ENCODE measurements at regions not wholly inside any gene's neighbourhood (a gene's known extent, or its start where the extent isn't known, plus 50 kb on each side); places are given as distances from the start of the nearest gene placed in this dataset.

DNA sequence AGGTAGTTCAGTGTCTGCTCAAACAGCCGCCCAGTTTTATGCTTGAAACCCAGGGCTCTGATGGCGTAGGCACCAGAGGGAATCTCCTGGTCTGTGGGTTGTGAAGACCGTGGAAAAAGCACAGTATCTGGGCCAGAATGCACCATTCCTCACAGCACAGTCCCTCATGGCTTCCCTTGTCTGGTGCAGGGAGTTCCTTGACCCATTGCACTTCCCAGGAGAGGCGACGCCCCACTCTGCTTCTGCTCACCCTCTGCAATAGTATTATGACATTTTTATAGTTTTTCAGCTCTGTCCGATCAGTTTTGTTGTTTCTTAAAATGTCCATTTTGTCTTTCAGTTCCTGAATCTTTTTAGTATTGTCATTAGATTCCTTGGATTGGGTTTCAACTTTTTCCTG is 343.5 kb downstream of the EDEM1 start:
- POLR2A ChIA-PET (ENCODE audit: partially characterized antibody) = no interaction called here
- H3K9me3 Mint-ChIP-seq = peaks cover 0 to 13% (median 7%) of the 10 kb centered on the region in 8 donors
- H3K36me3 ChIP-seq (ENCODE audit: insufficient read depth, low read length) = no peaks in the 10 kb centered on the region

GRCh38 chr3:5531741-5532290 is 344.3 kb downstream of the EDEM1 start:
- Mint-ChIP-seq H3K9me3 (peaks cover 0 to 13% (median 7%) of the 10 kb centered on the region in 8 donors), H3K27ac (peak overlapping the region in 1 of 7 donors; percentile 31), H3K4me1 (no peaks in the 10 kb centered on the region), H3K36me3 (no peaks in the 10 kb centered on the region), H3K4me3 (no peak overlapping the region), H3K27me3 (no peaks in the 10 kb centered on the region)
- Histone ChIP-seq H3K4me1 (ENCODE audit: insufficient read depth, low read length) (no peaks in the 10 kb centered on the region), H3K27ac (ENCODE audit: low read depth, low read length) (no peak overlapping the region), H3K27me3 (ENCODE audit: insufficient read depth, low read length) (no peaks in the 10 kb centered on the region), H3K9me3 (ENCODE audit: control insufficient read depth in 1 of 2, low read length in 2 of 2) (no peaks in the 10 kb centered on the region), H3K4me3 (ENCODE audit: low read length in 2 of 2) (no peak overlapping the region), H3K36me3 (ENCODE audit: insufficient read depth, low read length) (no peaks in the 10 kb centered on the region)
- intact Hi-C loops (cut with micrococcal nuclease) = no loop called here
- DNase-seq = no peak
- CTCF ChIA-PET (ENCODE audit: partially characterized antibody) = no interaction called here
- POLR2A ChIA-PET (ENCODE audit: partially characterized antibody) = no interaction called here

More for the DNA sequence above, 343.5 kb downstream of the EDEM1 start:
- H3K36me3 Mint-ChIP-seq = no peaks in the 10 kb centered on the region
- CTCF ChIA-PET (ENCODE audit: partially characterized antibody) = no interaction called here
- no peaks in the 10 kb centered on the region for H3K27me3 ChIP-seq (ENCODE audit: insufficient read depth, low read length)
- H3K4me1 ChIP-seq (ENCODE audit: insufficient read depth, low read length) = no peaks in the 10 kb centered on the region
- H3K4me3 ChIP-seq (ENCODE audit: low read length in 2 of 2) = no peak overlapping the region
- H3K4me1 Mint-ChIP-seq = no peaks in the 10 kb centered on the region
- H3K27me3 Mint-ChIP-seq = no peaks in the 10 kb centered on the region
- no peak overlapping the region for H3K27ac Mint-ChIP-seq
- no peak overlapping the region for H3K4me3 Mint-ChIP-seq
- intact Hi-C loops (cut with micrococcal nuclease) = no loop called here
- H3K27ac ChIP-seq (ENCODE audit: low read depth, low read length) = no peak overlapping the region
- no peak for DNase-seq
- H3K9me3 ChIP-seq (ENCODE audit: control insufficient read depth in 1 of 2, low read length in 2 of 2) = no peaks in the 10 kb centered on the region

DNA sequence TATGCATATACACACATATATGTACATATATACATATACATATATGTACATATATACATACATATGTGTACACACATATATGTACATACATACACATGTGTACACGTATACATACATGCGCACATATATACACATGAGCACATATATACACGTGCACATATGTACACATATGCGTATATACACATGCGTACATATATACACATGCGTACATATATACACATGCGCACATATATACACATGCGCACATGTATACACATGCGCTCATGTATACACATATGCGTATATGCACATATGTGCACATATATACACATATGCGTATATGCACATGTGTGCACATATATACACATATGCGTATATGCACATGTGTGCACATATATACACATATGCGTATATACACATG is 353.0 kb downstream of the EDEM1 start:
- Histone ChIP-seq H3K4me1 (ENCODE audit: insufficient read depth, low read length) (no peaks in the 10 kb centered on the region), H3K36me3 (ENCODE audit: insufficient read depth, low read length) (no peaks in the 10 kb centered on the region), H3K9me3 (ENCODE audit: control insufficient read depth in 1 of 2, low read length in 2 of 2) (no peaks in the 10 kb centered on the region), H3K27me3 (ENCODE audit: insufficient read depth, low read length) (no peaks in the 10 kb centered on the region), H3K27ac (ENCODE audit: low read depth, low read length) (no peak overlapping the region), H3K4me3 (ENCODE audit: low read length in 2 of 2) (no peak overlapping the region)
- intact Hi-C loops (cut with micrococcal nuclease) = no loop called here
- ChIA-PET POLR2A (ENCODE audit: partially characterized antibody) (no interaction called here), CTCF (ENCODE audit: partially characterized antibody) (no interaction called here)
- Mint-ChIP-seq H3K27ac (no peak overlapping the region), H3K4me3 (no peak overlapping the region), H3K4me1 (no peaks in the 10 kb centered on the region), H3K27me3 (no peaks in the 10 kb centered on the region), H3K9me3 (peaks cover 2 to 27% (median 18%) of the 10 kb centered on the region in 8 donors), H3K36me3 (peaks cover 0 to 1% of the 10 kb centered on the region in 2 donors)
- no peak for DNase-seq

DNA sequence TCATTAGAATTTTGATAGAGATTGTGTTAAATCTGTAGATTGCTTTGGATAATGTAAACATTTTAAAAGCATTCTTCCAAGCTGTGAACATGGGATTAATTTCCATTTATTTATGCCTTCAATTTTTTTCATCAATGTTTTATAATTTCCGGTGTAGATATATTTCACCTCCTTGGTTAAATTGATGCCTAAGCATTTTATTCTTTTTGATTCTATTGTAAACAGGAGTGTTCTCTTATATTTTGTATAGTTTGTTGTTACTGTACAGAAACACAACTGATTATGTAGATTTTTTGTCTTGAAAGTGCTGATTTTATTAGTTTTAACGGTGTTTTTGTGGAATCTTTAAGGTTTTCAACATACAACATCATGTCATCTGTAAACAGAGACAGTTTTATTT is 355.0 kb downstream of the EDEM1 start:
- CTCF ChIA-PET (ENCODE audit: partially characterized antibody) = no interaction called here
- intact Hi-C loops (cut with micrococcal nuclease) = no loop called here
- Mint-ChIP-seq H3K27me3 (no peaks in the 10 kb centered on the region), H3K27ac (no peak overlapping the region), H3K4me1 (no peaks in the 10 kb centered on the region), H3K4me3 (no peak overlapping the region), H3K36me3 (peaks cover 0 to 3% of the 10 kb centered on the region in 2 donors), H3K9me3 (peaks cover 4 to 40% (median 29%) of the 10 kb centered on the region in 8 donors)
- Histone ChIP-seq H3K4me3 (ENCODE audit: low read length in 2 of 2) (no peak overlapping the region), H3K4me1 (ENCODE audit: insufficient read depth, low read length) (no peaks in the 10 kb centered on the region), H3K9me3 (ENCODE audit: control insufficient read depth in 1 of 2, low read length in 2 of 2) (peaks cover 0 to 5% of the 10 kb centered on the region in 2 donors), H3K27me3 (ENCODE audit: insufficient read depth, low read length) (no peaks in the 10 kb centered on the region), H3K36me3 (ENCODE audit: insufficient read depth, low read length) (no peaks in the 10 kb centered on the region), H3K27ac (ENCODE audit: low read depth, low read length) (no peak overlapping the region)
- DNase-seq = no peak
- POLR2A ChIA-PET (ENCODE audit: partially characterized antibody) = no interaction called here

- H3K4me1 ChIP-seq (ENCODE audit: insufficient read depth, low read length) = no peaks in the 10 kb centered on the region
- Mint-ChIP-seq H3K27me3 (no peaks in the 10 kb centered on the region), H3K9me3 (peaks cover 4 to 40% (median 30%) of the 10 kb centered on the region in 8 donors), H3K36me3 (peaks cover 0 to 3% of the 10 kb centered on the region in 2 donors), H3K4me1 (no peaks in the 10 kb centered on the region), H3K4me3 (no peak overlapping the region), H3K27ac (no peak overlapping the region)
- H3K9me3 ChIP-seq (ENCODE audit: control insufficient read depth in 1 of 2, low read length in 2 of 2) = peaks cover 0 to 5% of the 10 kb centered on the region in 2 donors
- intact Hi-C loops (cut with micrococcal nuclease) = no loop called here
- POLR2A ChIA-PET (ENCODE audit: partially characterized antibody) = no interaction called here
- H3K36me3 ChIP-seq (ENCODE audit: insufficient read depth, low read length) = no peaks in the 10 kb centered on the region
- no peak overlapping the region for H3K4me3 ChIP-seq (ENCODE audit: low read length in 2 of 2)
- no peak for DNase-seq
- no peaks in the 10 kb centered on the region for H3K27me3 ChIP-seq (ENCODE audit: insufficient read depth, low read length)
- H3K27ac ChIP-seq (ENCODE audit: low read depth, low read length) = no peak overlapping the region
- CTCF ChIA-PET (ENCODE audit: partially characterized antibody) = no interaction called here
Observed at GRCh38 chr3:5543047-5543446, 355.5 kb downstream of the EDEM1 start.

- no peaks in the 10 kb centered on the region for H3K4me1 Mint-ChIP-seq
- no peak overlapping the region for H3K27ac Mint-ChIP-seq
- CTCF ChIA-PET (ENCODE audit: partially characterized antibody) = no interaction called here
- Histone ChIP-seq H3K4me3 (ENCODE audit: low read length in 2 of 2) (no peak overlapping the region), H3K27ac (ENCODE audit: low read depth, low read length) (no peak overlapping the region), H3K36me3 (ENCODE audit: insufficient read depth, low read length) (no peaks in the 10 kb centered on the region), H3K27me3 (ENCODE audit: insufficient read depth, low read length) (no peaks in the 10 kb centered on the region), H3K4me1 (ENCODE audit: insufficient read depth, low read length) (no peaks in the 10 kb centered on the region), H3K9me3 (ENCODE audit: control insufficient read depth in 1 of 2, low read length in 2 of 2) (peaks cover 0 to 5% of the 10 kb centered on the region in 2 donors)
- H3K4me3 Mint-ChIP-seq = no peak overlapping the region
- intact Hi-C loops (cut with micrococcal nuclease) = no loop called here
- H3K27me3 Mint-ChIP-seq = peaks cover 0 to 2% of the 10 kb centered on the region in 2 donors
- peaks cover 4 to 49% (median 37%) of the 10 kb centered on the region in 8 donors for H3K9me3 Mint-ChIP-seq
- H3K36me3 Mint-ChIP-seq = peaks cover 0 to 3% of the 10 kb centered on the region in 2 donors
- POLR2A ChIA-PET (ENCODE audit: partially characterized antibody) = no interaction called here
- no peak for DNase-seq
Observed at GRCh38 chr3:5545719-5546118, 358.2 kb downstream of the EDEM1 start.

GRCh38 chr3:5553203-5553602 is 365.7 kb downstream of the EDEM1 start:
- Histone ChIP-seq H3K4me3 (ENCODE audit: low read length in 2 of 2) (no peak overlapping the region), H3K9me3 (ENCODE audit: control insufficient read depth in 1 of 2, low read length in 2 of 2) (no peaks in the 10 kb centered on the region), H3K27ac (ENCODE audit: low read depth, low read length) (no peak overlapping the region), H3K27me3 (ENCODE audit: insufficient read depth, low read length) (no peaks in the 10 kb centered on the region), H3K36me3 (ENCODE audit: insufficient read depth, low read length) (no peaks in the 10 kb centered on the region), H3K4me1 (ENCODE audit: insufficient read depth, low read length) (no peaks in the 10 kb centered on the region)
- peaks cover 3 to 14% (median 7%) of the 10 kb centered on the region in 8 donors for H3K9me3 Mint-ChIP-seq
- intact Hi-C loops (cut with micrococcal nuclease) = no loop called here
- no peaks in the 10 kb centered on the region for H3K36me3 Mint-ChIP-seq
- H3K27me3 Mint-ChIP-seq = peaks cover 0 to 5% of the 10 kb centered on the region in 2 donors
- no peak overlapping the region for H3K4me3 Mint-ChIP-seq
- CTCF ChIA-PET (ENCODE audit: partially characterized antibody) = interaction anchor here (0.7 kb wide), 1 partner anchor 487 kb away, joined by 4 read pairs; no protein-coding TSS in a partner anchor
- DNase-seq = no peak
- POLR2A ChIA-PET (ENCODE audit: partially characterized antibody) = no interaction called here
- no peaks in the 10 kb centered on the region for H3K4me1 Mint-ChIP-seq
- no peak overlapping the region for H3K27ac Mint-ChIP-seq

All from CD4-positive, alpha-beta memory T cell (primary cell).